Esophagus squamous epithelium (tissue), 5 donors: ENCODE measurements at regions not wholly inside any gene's neighbourhood (a gene's known extent, or its start where the extent isn't known, plus 50 kb on each side); places are given as distances from the start of the nearest gene placed in this dataset.
A peak's percentile ranks its signal among the peaks of the same experiment; 100 is the strongest.

Experiments used
- DNase-seq: peaks from one replicate; lab custom pipeline; 2025; lab: John Stamatoyannopoulos, UW
- H3K27ac ChIP-seq, 4 donors: fragments of 200-600 bp; sonication (generic); one replicate each; pipeline ENCODE4 v1.5.1; 2016 to 2019; ENCODE audit warnings: mild to moderate bottlenecking in 1 of 4
- H3K27me3 ChIP-seq, 4 donors: fragments of 200-600 bp; sonication (generic); 1 replicate in 3 of 4; 2 replicates in 1 of 4; pipeline versions ENCODE4 v1.5.1 to v1.6.0; 2017 to 2021; ENCODE audit warnings: antibody characterized with exemption in 1 of 4
- H3K36me3 ChIP-seq, 3 donors: fragments of 200-600 bp; sonication (generic); one replicate each; pipeline ENCODE4 v1.5.1; 2016 to 2019
- H3K4me1 ChIP-seq, 3 donors: fragments of 200-600 bp; sonication (generic); one replicate each; pipeline ENCODE4 v1.5.1; 2017 to 2019
- H3K4me3 ChIP-seq, 4 donors: fragments of 200-600 bp; sonication (generic); 1 replicate in 3 of 4; 2 replicates in 1 of 4; pipeline ENCODE4 v1.5.1; 2016 to 2019; ENCODE audit warnings: mild to moderate bottlenecking in 2 of 4, moderate library complexity in 1 of 4
- H3K9me3 ChIP-seq, 3 donors: fragments of 200-600 bp; sonication (generic); one replicate each; pipeline ENCODE4 v1.5.1; 2016 to 2019
- CTCF ChIP-seq, 6 experiments: fragments of 450-650 bp in 4 of 6; fragments of 200-600 bp in 2 of 6; sonication (generic) in 2 of 6; IDR thresholded peaks; one replicate each; pipeline ENCODE4 v1.5.1; 2016 to 2019; ENCODE audit warnings: antibody characterized with exemption in 6 of 6, mild to moderate bottlenecking in 4 of 6, moderate library complexity in 4 of 6
- POLR2A ChIP-seq, 4 donors: fragments of 450-650 bp; IDR thresholded peaks; one replicate each; pipeline ENCODE4 v1.6.1; 2017; ENCODE audit warnings: antibody characterized with exemption in 4 of 4, mild to moderate bottlenecking in 4 of 4, moderate library complexity in 3 of 4
- WGBS, 2 donors: methylation state at CpG; one replicate each; pipeline ENCODE4 v1.1.5; 2018; 5-methylcytosine and 5-hydroxymethylcytosine counted together
- intact Hi-C: fragments of 100-400 bp; cut with DNase I; formaldehyde crosslinking; loops from one replicate; pipeline ENCODE4 v1.15.0; 2022
- donor health status: DM: yes; HTN: yes; CAD: no.

- intact Hi-C loops = loop anchor here (10.0 kb wide), 1 partner anchor 100 kb away; no protein-coding TSS in a partner anchor
- peaks cover 3 to 50% (median 22%) of the 10 kb centered on the region in 3 donors for H3K4me1 ChIP-seq
- H3K27me3 ChIP-seq = no peaks in the 10 kb centered on the region
- no peaks in the 10 kb centered on the region for H3K9me3 ChIP-seq
- TF ChIP-seq CTCF (IDR thresholded peaks at IDR 0.05) (peak in 1 of 6 experiments; percentile 26), POLR2A (IDR thresholded peaks at IDR 0.05) (no peak)
- H3K4me3 ChIP-seq = no peak overlapping the region
- DNase-seq = no peak
- H3K36me3 ChIP-seq = no peaks in the 10 kb centered on the region
- 49 to 61% methylated on average over 6 to 8 of the region's 8 CpGs for WGBS, 2 donors
- H3K27ac ChIP-seq = peak overlapping the region in 3 of 4 donors; percentile 9 to 36 (median 18)
Measured at GRCh38 chr11:88434333-88434976, 96.9 kb upstream of the CTSC start.

- TF ChIP-seq CTCF (IDR thresholded peaks at IDR 0.05) (no peak), POLR2A (IDR thresholded peaks at IDR 0.05) (no peak)
- 76 to 95% methylated on average over 6 to 11 of the region's 13 CpGs for WGBS, 2 donors
- no peaks in the 10 kb centered on the region for H3K27me3 ChIP-seq
- H3K27ac ChIP-seq = peak overlapping the region in 1 of 4 donors; percentile 24
- H3K4me1 ChIP-seq = peaks cover 3 to 42% (median 22%) of the 10 kb centered on the region in 3 donors
- H3K4me3 ChIP-seq = no peak overlapping the region
- no peaks in the 10 kb centered on the region for H3K36me3 ChIP-seq
- no peaks in the 10 kb centered on the region for H3K9me3 ChIP-seq
- intact Hi-C loops = loop anchor here (10.0 kb wide), 1 partner anchor 101 kb away; no protein-coding TSS in a partner anchor
- no peak for DNase-seq
Measured at GRCh38 chr11:88433536-88434230, 96.1 kb upstream of the CTSC start.

GRCh38 chr11:88431675-88432341 is 94.3 kb upstream of the CTSC start:
- 65 to 66% methylated on average over 8 to 9 of the region's 9 CpGs for WGBS, 2 donors
- no peaks in the 10 kb centered on the region for H3K36me3 ChIP-seq
- TF ChIP-seq CTCF (IDR thresholded peaks at IDR 0.05) (no peak), POLR2A (IDR thresholded peaks at IDR 0.05) (no peak)
- H3K9me3 ChIP-seq = no peaks in the 10 kb centered on the region
- no peak for DNase-seq
- H3K4me3 ChIP-seq = no peak overlapping the region
- H3K27ac ChIP-seq = peak overlapping the region in 2 of 4 donors; percentile 12 to 73
- intact Hi-C loops = loop anchor here (10.0 kb wide), 1 partner anchor 103 kb away; no protein-coding TSS in a partner anchor
- peaks cover 3 to 41% (median 22%) of the 10 kb centered on the region in 3 donors for H3K4me1 ChIP-seq
- H3K27me3 ChIP-seq = no peaks in the 10 kb centered on the region

- DNase-seq = no peak
- Histone ChIP-seq H3K4me3 (no peak overlapping the region), H3K27me3 (no peaks in the 10 kb centered on the region), H3K27ac (no peak overlapping the region), H3K36me3 (no peaks in the 10 kb centered on the region), H3K9me3 (no peaks in the 10 kb centered on the region), H3K4me1 (peaks cover 3 to 26% (median 11%) of the 10 kb centered on the region in 3 donors)
- intact Hi-C loops = no loop called here
- TF ChIP-seq CTCF (IDR thresholded peaks at IDR 0.05) = no peak
- TF ChIP-seq POLR2A (IDR thresholded peaks at IDR 0.05) = no peak
- 82 to 92% methylated on average over 1 of the region's 1 CpG for WGBS, 2 donors
Measured at GRCh38 chr11:88428959-88429358, 91.4 kb upstream of the CTSC start.
